Effector memory CD4-positive, alpha-beta T cell (primary cell): ENCODE measurements at regions not wholly inside any gene's neighbourhood (a gene's known extent, or its start where the extent isn't known, plus 50 kb on each side); places are given as distances from the start of the nearest gene placed in this dataset.

Experiments used
- DNase-seq, 3 donors: peaks; one replicate each; pipeline ENCODE4 v3.0.0-alpha.2; 2020
- H3K27ac ChIP-seq: 2 replicates; pipeline ENCODE4 v1.7.0; 2013; ENCODE audit warnings: mild to moderate bottlenecking, low read length, moderate library complexity; ENCODE audit not compliant: insufficient read depth, poor library complexity, severe bottlenecking
- H3K27me3 ChIP-seq: replicated peaks from 2 replicates; pipeline ENCODE4 v1.7.0; 2013; ENCODE audit warnings: mild to moderate bottlenecking, low read length; ENCODE audit not compliant: insufficient read depth, control insufficient read depth, poor library complexity, severe bottlenecking
- H3K36me3 ChIP-seq: 2 replicates; pipeline ENCODE4 v1.7.0; 2013; ENCODE audit warnings: mild to moderate bottlenecking, low read length, moderate library complexity; ENCODE audit not compliant: control insufficient read depth, insufficient read depth
- H3K4me1 ChIP-seq: 2 replicates; pipeline ENCODE4 v1.7.0; 2013; ENCODE audit warnings: low read length, mild to moderate bottlenecking; ENCODE audit not compliant: control insufficient read depth, insufficient read depth, poor library complexity, severe bottlenecking
- H3K4me3 ChIP-seq: 2 replicates; pipeline ENCODE4 v1.7.0; 2013; ENCODE audit warnings: low read length, low read depth, mild to moderate bottlenecking; ENCODE audit not compliant: insufficient read depth, poor library complexity, severe bottlenecking
- H3K9me3 ChIP-seq: 2 replicates; pipeline ENCODE4 v1.7.0; 2013; ENCODE audit warnings: mild to moderate bottlenecking, low read length, moderate library complexity; ENCODE audit not compliant: control insufficient read depth

DNA sequence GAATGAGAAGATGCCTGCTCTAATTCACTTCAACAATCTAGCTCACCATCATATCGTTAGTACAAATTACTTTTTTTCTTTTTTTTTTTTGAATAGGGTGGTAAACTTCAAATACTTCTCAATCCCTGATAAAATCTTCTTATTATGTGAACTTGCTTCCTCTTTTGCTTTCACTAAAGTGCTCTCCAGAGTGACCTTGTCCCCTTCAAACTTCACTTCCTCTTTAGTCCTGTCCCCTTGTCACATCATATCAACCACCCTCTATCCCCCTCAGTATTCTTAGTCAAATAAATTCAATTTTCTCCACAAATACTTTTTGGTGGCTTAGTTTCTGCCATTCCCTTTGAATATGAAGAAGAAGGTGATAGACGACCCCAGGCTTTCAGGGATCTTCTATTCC is 124.9 kb upstream of the PLXNA2 start:
- Histone ChIP-seq H3K27ac (no peak overlapping the region), H3K9me3 (no peaks in the 10 kb centered on the region), H3K36me3 (no peaks in the 10 kb centered on the region), H3K4me1 (no peaks in the 10 kb centered on the region), H3K27me3 (no peaks in the 10 kb centered on the region), H3K4me3 (no peak overlapping the region)
- no peak for DNase-seq

DNA sequence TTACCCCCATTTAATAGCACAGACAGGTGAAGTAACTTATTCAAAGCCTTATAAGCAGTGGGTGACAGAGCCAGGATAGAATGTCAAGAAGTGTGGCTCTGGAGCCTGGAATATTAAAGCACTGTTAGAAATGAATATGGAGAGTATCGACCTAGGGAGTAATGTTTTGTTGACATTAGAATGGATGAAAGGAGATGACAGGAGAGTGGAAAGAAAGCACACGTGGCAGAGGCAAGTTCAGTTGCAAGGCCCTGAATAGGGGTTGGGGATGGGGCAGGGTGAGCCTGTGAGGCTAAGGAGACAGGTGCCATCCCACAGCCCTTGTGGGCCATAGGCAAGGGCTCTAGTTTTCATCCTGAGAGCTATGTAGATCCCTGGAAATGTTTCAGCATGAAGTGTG is 125.5 kb upstream of the PLXNA2 start:
- no peaks in the 10 kb centered on the region for H3K36me3 ChIP-seq
- no peaks in the 10 kb centered on the region for H3K9me3 ChIP-seq
- no peaks in the 10 kb centered on the region for H3K27me3 ChIP-seq
- no peak overlapping the region for H3K4me3 ChIP-seq
- no peak overlapping the region for H3K27ac ChIP-seq
- H3K4me1 ChIP-seq = no peaks in the 10 kb centered on the region
- no peak for DNase-seq

DNA sequence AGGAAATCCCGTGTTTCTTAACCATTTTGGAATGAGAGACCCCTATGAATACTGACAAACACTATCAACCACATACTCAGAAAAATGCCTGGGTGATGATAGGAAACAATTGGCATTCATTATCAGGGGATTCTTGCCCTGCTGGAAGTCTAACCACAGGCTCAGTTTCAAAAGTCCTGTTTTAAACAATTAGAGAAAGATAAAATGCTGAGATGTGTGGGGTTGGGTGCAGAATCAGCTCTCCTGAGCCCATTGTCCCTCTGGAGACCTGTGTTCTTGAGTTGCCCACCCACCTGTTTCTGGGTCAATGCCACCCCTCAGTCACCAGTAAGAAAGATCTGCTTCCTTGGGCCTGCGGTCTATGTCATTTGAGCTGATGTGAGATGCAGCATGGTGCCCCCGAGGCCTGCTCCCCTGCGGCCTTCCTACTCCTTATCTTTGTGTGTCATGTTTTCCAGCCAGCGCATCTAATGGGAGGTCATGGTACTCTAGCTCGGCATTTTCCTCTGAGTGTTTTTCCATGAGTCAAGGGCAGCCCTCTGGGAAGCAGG is 130.3 kb upstream of the PLXNA2 start:
- no peaks in the 10 kb centered on the region for H3K27me3 ChIP-seq
- H3K36me3 ChIP-seq = no peaks in the 10 kb centered on the region
- no peak for DNase-seq
- H3K9me3 ChIP-seq = no peaks in the 10 kb centered on the region
- no peak overlapping the region for H3K27ac ChIP-seq
- H3K4me3 ChIP-seq = no peak overlapping the region
- no peaks in the 10 kb centered on the region for H3K4me1 ChIP-seq

DNA sequence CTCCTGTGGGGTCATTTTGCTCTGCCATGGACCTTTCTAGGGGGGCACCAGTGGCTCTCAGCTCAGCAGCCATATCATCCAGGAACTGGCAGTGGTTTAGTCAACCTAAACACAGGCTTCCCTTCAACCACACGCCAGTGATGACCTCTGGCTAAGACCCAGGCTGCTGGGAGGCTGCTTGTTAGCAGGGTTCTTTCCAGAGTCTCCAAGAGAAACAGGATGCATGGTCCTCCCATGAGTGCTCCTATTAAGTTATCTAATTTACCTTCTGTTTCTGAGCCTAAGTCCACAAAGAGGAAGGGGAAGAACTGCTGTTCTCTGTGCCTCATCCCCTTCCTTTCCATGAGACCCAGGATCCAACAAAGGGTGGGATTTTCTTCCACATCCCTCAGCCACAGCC is 137.3 kb upstream of the PLXNA2 start:
- no peak overlapping the region for H3K27ac ChIP-seq
- H3K36me3 ChIP-seq = no peaks in the 10 kb centered on the region
- no peaks in the 10 kb centered on the region for H3K27me3 ChIP-seq
- DNase-seq = no peak
- H3K4me1 ChIP-seq = no peaks in the 10 kb centered on the region
- H3K9me3 ChIP-seq = no peaks in the 10 kb centered on the region
- no peak overlapping the region for H3K4me3 ChIP-seq

DNA sequence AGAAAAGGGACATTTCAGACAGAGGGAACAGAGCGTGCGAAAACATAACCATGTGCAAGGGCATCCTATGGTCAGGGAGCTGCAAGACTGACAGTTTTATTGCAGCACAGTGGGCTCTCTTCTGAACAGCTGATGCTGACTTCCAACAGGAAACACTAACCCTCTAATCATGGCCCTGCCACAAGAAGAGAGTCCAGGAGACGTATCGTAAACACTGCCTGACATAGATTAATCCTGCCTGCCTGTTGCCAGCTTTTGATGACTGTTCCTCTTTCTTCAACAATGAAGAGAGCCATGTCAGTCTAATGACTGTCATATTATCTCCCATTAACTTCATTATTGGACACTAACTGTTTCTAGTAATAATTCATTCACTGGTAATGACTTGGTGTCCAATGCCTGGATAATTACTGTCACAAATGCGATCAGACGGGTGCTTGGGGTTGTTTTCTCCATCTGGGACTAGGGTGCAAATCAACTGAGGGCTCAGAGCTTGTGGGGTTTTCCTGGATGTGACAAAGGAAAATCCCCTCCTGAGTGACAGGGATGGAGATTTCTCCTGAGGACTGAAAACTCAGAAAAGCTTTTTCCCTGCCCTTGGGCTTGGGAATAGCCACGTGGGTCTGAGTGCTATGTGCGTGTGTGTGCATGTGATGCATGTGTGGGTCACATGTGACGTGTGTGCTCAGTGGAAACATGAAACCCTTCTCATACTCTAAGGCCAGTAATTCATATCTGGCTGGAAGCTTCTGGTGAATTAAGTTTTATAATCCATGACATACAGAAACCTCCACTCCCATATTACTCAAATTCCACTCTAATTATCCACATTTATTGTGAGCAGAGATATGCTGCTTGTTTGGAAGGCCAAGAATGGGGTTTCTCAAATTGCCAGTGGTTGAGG is 144.0 kb upstream of the PLXNA2 start:
- Histone ChIP-seq H3K9me3 (no peaks in the 10 kb centered on the region), H3K4me1 (no peaks in the 10 kb centered on the region), H3K36me3 (no peaks in the 10 kb centered on the region), H3K27me3 (no peaks in the 10 kb centered on the region), H3K4me3 (no peak overlapping the region), H3K27ac (no peak overlapping the region)
- DNase-seq = no peak

DNA sequence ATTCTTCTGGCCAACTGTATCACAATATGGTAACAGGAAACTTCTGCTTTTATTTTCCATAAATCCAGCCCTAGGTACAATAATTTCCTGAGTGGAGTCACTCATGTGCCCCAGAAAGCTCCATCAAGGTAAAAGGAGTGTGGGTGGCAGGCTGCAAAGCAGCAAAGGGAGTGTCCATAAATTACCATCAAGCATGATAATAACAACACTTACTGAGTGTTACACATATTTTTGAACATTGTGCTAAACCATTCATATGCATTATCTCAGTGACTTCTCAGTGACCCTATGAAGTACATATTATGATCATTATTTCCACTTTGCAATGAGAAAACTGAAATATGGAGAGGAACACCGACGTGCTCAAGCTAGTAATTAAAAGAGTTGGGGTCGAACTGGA is 149.2 kb upstream of the PLXNA2 start:
- no peaks in the 10 kb centered on the region for H3K36me3 ChIP-seq
- H3K27ac ChIP-seq = no peak overlapping the region
- no peak for DNase-seq
- H3K4me3 ChIP-seq = no peak overlapping the region
- H3K27me3 ChIP-seq = no peaks in the 10 kb centered on the region
- H3K9me3 ChIP-seq = no peaks in the 10 kb centered on the region
- H3K4me1 ChIP-seq = no peaks in the 10 kb centered on the region

DNA sequence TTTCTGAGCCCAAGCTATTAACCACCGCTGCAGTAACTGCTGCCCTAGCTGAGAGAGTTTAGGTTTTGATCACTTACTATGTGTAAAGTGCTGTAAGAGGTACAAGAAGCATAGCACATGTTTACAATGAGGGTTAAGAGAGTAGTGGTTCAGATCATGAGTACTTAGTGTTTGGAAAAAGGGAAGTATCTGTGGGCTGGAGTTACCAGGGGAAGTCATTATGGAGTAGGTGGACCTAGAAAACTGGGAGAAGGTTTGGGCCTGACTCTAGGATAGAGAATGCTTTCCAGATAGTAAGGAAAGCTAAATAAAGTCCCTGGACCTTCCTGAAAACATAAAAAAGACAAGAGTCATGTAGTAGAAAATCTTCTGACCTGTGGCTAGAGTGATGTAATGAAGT is 149.6 kb upstream of the PLXNA2 start:
- Histone ChIP-seq H3K27me3 (no peaks in the 10 kb centered on the region), H3K27ac (no peak overlapping the region), H3K9me3 (no peaks in the 10 kb centered on the region), H3K36me3 (no peaks in the 10 kb centered on the region), H3K4me1 (no peaks in the 10 kb centered on the region), H3K4me3 (no peak overlapping the region)
- DNase-seq = no peak

DNA sequence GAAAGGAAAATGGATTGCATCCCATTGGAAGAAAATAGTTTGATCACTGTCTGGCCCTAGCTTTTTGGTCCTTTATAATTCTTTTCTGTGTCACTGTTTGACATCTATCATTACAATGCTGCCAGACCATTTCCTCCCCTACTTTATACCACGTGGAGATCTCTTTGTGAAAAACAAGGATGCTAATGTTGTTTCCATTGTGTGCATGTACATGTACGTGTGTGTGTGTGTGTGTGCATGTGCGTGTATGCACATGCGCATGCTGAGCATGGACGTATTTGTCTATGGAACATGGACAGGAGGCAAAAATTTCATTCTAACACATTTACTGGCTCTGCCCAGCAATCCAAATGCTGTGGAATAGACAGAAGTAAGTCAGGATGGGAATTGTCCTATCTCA is 153.1 kb upstream of the PLXNA2 start:
- no peak overlapping the region for H3K4me3 ChIP-seq
- no peaks in the 10 kb centered on the region for H3K4me1 ChIP-seq
- no peak for DNase-seq
- H3K27ac ChIP-seq = no peak overlapping the region
- H3K27me3 ChIP-seq = no peaks in the 10 kb centered on the region
- H3K36me3 ChIP-seq = no peaks in the 10 kb centered on the region
- no peaks in the 10 kb centered on the region for H3K9me3 ChIP-seq

DNA sequence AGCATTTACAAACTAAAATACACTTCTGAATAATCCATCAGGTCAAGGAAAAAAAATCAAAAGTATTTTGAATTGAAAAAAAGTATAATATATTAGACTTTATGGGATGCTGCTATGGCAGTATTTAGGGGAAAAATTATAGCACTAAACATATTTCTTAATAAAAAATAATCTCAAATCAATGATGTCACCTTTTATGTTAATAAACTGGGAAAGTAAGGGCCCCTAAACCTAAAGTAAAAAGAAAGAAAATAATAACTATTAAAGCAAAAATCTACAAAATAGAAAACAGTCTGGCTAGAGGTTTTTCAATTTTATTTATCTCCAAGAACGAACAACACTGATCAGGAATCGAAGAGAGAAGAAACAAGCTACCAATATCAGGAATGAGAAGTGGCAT is 160.8 kb upstream of the PLXNA2 start:
- Histone ChIP-seq H3K4me3 (no peak overlapping the region), H3K4me1 (no peaks in the 10 kb centered on the region), H3K9me3 (no peaks in the 10 kb centered on the region), H3K27ac (no peak overlapping the region), H3K27me3 (peaks cover 3% of the 10 kb centered on the region), H3K36me3 (no peaks in the 10 kb centered on the region)
- no peak for DNase-seq

DNA sequence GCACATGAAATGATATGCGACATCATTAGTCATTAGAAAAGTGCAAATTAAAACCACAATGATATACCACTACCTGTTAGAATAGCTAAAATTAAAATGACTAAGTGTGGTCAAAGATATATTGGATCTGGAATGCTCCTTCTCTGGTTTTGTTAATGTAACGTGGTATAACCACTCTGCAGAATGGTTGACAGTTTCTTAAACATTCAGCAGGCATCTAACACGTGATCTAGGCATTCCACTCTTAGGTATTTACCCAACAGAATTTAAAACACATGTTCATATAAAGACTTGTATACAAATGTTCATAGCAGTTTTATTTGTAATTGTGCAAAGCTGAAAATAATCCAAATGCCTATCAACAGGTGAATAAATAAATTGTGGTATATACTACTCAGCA is 165.0 kb upstream of the PLXNA2 start:
- no peaks in the 10 kb centered on the region for H3K27me3 ChIP-seq

More for the DNA sequence above, 165.0 kb upstream of the PLXNA2 start:
- no peak overlapping the region for H3K4me3 ChIP-seq
- no peaks in the 10 kb centered on the region for H3K9me3 ChIP-seq
- H3K36me3 ChIP-seq = no peaks in the 10 kb centered on the region
- DNase-seq = no peak
- H3K27ac ChIP-seq = no peak overlapping the region
- H3K4me1 ChIP-seq = no peaks in the 10 kb centered on the region
